GM18508 (cell line): ENCODE measurements at regions not wholly inside any gene's neighbourhood (a gene's known extent, or its start where the extent isn't known, plus 50 kb on each side); places are given as distances from the start of the nearest gene placed in this dataset.

Experiments
- ATAC-seq: cut with Tn5 transposase; IDR thresholded peaks from one replicate; pipeline ENCODE4 v1.9.1; 2021; ENCODE audit warnings: moderate number of reproducible peaks; ENCODE audit not compliant: insufficient read depth, unreplicated experiment

GRCh38 chr2:14817848-14818247 lies 185.3 kb downstream of the LRATD1 start:
- no peak for ATAC-seq

- ATAC-seq: no peak
Observed at GRCh38 chr2:14826518-14826917, 194.0 kb downstream of the LRATD1 start.

GRCh38 chr2:14827226-14828023 lies 194.9 kb downstream of the LRATD1 start:
- no peak for ATAC-seq

DNA sequence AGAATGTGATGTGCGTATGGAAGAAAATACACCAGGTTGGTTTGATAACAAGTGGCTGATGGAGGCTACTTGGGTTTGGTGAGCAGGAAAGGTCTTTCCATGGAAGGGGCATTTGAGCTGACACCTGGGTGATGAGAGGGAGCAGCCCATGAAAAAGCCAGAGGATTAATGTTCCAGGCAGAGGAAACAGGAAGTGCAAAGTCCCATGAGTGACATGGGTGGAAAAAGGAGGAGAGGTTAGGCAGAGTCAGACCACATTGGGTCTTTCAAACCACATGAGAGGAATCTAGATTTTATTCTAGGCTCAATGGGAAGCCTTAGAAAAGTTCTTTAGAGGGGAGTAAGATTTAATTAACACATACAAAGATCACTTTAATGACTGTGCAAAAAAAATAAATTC lies 195.7 kb downstream of the LRATD1 start:
- ATAC-seq: no peak

DNA sequence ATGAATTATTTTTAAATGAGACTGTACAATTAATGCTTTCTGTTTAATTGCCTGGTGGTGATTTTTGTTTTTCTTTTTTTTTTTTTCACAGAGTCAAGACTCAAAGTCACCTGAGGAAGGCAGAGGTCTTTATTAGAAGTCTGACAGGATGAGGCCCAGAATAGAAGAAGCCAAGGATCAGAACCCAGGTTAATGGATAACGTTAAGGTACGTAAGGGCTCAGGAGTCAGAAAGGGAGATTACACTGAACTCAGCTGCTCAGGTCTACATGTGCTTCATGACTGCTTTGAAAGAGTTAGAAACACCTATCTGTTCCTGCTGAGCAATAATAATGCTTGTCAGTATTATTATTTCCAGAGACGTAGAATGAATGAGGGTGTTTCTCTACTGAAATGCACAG lies 196.5 kb downstream of the LRATD1 start:
- ATAC-seq: no peak

DNA sequence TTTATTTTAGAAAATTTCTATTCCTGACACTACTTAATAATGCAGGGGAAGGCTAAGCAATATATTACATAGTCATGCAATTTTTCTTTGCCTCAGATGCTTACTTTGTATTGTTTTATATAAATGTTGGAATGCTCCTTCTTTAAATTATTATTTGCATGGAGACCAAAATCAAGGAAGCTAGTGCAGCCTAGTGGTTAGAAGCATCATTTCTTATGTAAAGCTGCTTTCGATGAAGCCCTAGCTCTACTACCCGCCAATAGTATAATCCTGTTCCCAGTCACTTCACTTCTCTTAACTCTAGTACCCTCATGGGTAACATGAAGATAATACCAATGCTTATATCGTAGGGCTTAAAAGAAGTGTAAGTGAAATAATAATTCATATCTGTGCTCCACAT lies 198.9 kb downstream of the LRATD1 start:
- ATAC-seq: no peak

DNA sequence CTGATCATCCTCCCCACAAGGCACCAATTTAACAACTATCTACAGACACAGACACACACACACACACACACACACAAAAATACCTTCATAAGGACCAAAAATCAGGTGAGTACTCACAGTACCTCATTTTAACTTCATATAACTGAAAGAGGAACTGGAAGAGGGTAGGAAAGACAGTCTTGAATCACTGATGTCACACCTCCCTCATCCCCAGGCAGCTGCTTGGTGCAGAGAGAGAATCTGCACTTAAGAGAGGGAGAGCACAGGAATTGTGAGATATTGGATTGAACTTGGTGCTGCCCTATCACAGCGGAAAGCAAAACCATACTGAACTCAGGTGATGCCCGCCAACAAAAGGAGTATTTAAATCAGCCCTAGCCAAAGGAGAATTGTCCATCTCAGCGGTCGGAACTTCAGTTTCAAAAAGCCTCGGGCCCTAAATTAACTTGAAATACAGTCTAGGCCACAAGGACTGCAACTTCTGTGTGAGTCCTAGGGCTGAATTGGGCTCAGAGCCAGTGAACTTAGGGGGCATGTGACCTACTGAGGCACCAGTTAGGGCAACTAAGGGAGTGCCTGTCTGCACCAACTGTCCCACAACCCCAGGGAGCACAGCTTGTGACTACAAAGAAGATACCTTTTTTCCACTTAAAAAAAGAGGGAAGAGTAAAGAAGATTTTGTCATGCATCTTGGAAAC lies 211.1 kb downstream of the LRATD1 start:
- no peak for ATAC-seq

- ATAC-seq: no peak
Observed at GRCh38 chr2:14855751-14856150, 223.2 kb downstream of the LRATD1 start.

DNA sequence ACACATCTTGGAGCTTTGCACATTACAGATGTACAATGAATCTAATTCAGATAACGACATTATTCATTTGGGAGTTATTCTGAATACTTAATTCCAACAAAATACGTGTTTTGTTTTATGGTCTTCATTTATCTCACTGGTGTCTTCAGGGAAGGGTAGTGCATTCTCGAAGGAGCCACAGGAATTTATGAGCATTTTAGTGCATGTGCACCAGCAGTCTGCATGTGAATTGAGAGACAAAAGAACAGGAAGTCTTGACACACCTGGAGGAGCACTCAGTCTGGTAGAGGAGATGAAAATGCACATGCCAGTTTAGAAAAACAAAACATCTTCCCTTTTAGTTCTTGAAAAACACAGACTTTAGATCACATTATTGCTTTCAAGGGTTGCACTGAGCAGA lies 228.7 kb downstream of the LRATD1 start:
- no peak for ATAC-seq

GRCh38 chr2:14866736-14867352 lies 234.3 kb downstream of the LRATD1 start:
- ATAC-seq: no peak

GRCh38 chr2:14867853-14868252 lies 235.3 kb downstream of the LRATD1 start:
- no peak for ATAC-seq

GRCh38 chr2:14872779-14873325 lies 240.3 kb downstream of the LRATD1 start:
- no peak for ATAC-seq

DNA sequence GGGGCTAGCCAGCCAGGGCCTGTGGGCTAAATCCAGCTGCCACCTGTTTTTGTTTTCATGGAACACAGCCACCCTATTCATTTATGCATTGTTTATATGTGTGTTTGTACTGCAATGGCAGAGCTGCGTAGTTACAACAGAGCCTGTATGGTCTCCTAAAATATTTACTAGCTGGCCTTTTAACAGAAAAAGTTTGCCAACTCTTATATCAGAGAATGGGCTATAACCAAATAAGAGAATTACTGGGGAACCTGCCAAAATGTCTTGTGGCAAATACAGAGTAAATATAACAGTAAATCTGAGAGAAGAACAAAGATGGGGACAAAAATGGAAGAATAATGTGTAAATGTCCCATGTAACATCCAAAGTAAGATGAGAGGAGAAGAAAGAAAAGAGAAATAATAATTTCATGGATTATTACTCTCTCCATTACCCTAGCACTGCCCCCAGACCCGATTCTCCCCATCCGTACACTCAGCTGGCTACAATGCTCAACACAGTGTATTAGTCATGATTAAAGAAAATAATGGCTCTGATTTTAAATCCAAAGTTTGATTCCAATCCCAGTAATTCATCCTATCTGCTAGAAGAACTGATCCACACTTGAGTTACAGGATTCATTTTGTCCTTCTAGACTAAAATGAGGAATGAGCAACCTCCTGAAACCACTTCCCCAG lies 249.3 kb downstream of the LRATD1 start:
- no peak for ATAC-seq

DNA sequence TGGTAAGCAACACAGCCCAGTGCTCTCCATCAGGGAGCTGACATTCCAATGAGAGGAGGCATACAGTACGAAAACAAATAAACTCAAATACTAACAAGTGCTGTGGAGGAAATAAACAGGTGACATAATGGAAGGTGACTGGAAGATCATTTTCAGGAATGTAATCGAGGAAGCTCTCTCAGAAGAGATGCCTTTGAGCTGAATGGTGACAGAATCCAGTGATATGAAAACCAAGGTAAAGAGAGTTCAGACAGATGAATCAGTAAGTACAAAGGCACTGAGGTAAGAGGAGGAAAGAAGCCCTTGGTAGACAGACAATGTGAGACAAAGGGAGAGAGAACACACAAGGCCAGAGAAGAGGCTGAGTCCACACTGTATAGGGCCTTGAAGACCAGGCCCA lies 252.1 kb downstream of the LRATD1 start:
- ATAC-seq: no peak

GRCh38 chr2:14891546-14891945 lies 259.0 kb downstream of the LRATD1 start:
- no peak for ATAC-seq

- no peak for ATAC-seq
Observed at GRCh38 chr2:14896330-14897030, 264.0 kb downstream of the LRATD1 start.

DNA sequence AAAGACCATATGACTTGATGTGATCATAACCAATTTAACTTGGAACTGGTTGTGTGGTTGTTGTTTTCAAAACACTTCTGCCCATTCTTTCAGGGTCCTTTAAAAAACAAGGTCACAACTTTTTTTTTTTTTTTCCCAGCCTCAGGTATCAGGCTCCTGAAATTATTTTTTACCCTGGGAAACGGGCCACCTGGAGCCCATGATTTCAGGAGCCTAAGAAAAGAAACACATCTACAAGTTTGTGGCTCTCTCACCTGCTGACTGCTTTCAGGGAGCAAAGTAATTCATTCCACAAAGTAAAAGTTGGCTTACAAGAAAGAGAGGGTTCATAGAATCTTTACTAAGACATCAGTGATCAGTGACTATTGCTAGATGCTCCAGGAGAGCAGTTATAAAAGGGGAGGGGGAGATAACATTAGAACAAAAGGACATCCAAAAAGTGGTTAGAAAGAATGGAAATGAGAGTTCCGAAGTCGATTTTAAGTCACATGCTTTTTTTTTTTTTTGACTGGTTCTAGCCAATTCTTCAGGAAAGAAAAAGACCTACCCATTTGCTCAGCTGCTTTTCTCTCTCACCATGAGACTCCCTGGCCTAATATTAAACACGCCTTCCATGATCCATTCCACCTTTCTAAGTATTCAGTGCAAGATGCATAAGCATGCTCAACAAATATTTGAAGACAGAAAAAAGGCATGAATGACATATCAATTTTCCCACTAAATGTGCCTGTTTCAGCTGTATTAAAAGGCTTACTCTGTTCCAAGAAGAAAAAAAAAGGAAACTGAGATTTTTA lies 267.3 kb downstream of the LRATD1 start:
- no peak for ATAC-seq

- ATAC-seq: no peak
Observed at GRCh38 chr2:14901737-14902136, 269.2 kb downstream of the LRATD1 start.

DNA sequence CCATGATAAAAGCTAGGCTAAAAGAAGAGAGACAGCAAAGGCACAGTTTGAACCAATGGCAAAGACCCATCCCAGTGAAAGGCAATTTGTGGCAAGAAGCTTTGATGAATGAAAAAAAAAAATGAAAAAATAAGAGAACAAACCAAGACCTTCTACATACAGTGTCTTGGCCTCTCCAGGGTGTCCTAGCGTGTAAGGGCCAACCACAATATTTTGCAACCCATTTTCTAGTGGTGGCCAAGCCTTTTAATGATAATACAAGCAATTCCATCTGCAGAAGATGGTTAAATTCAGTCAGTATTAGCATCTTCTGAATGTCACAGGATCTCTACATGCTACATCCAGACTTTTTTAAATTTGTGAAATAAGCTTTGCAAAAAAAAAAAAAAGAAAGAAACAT lies 270.4 kb downstream of the LRATD1 start:
- ATAC-seq: no peak
